ENCODE measurements at regions not wholly inside any gene's neighbourhood (a gene's known extent, or its start where the extent isn't known, plus 50 kb on each side); places are given as distances from the start of the nearest gene placed in this dataset.

GRCh38 chr1:29444782-29445729, 208.7 kb downstream of the PTPRU start:
- DNase-seq (ENCODE audit: low spot score): no peak

GRCh38 chr1:29444081-29444715, 207.9 kb downstream of the PTPRU start:
- DNase-seq (ENCODE audit: low spot score): no peak

GRCh38 chr1:29441916-29442668, 205.8 kb downstream of the PTPRU start:
- no peak for DNase-seq (ENCODE audit: low spot score)

- DNase-seq (ENCODE audit: low spot score): no peak
These were observed 203.3 kb downstream of the PTPRU start for GRCh38 chr1:29439615-29440014.

- no peak for DNase-seq (ENCODE audit: low spot score)
These were observed 202.7 kb downstream of the PTPRU start for GRCh38 chr1:29438991-29439390.

- no peak for DNase-seq (ENCODE audit: low spot score)
These were observed 201.6 kb downstream of the PTPRU start for GRCh38 chr1:29437946-29438345.

GRCh38 chr1:29436181-29436785, 200.0 kb downstream of the PTPRU start:
- DNase-seq (ENCODE audit: low spot score): no peak

GRCh38 chr1:29433830-29434229, 197.5 kb downstream of the PTPRU start:
- DNase-seq (ENCODE audit: low spot score): no peak

GRCh38 chr1:29431138-29431537, 194.8 kb downstream of the PTPRU start:
- no peak for DNase-seq (ENCODE audit: low spot score)

- DNase-seq (ENCODE audit: low spot score): no peak
These were observed 193.3 kb downstream of the PTPRU start for GRCh38 chr1:29429656-29430055.

- no peak for DNase-seq (ENCODE audit: low spot score)
These were observed 192.7 kb downstream of the PTPRU start for GRCh38 chr1:29428997-29429396.

- DNase-seq (ENCODE audit: low spot score): no peak
These were observed 191.9 kb downstream of the PTPRU start for GRCh38 chr1:29428280-29428615.

GRCh38 chr1:29427614-29428279, 191.4 kb downstream of the PTPRU start:
- no peak for DNase-seq (ENCODE audit: low spot score)

GRCh38 chr1:29426701-29427279, 190.5 kb downstream of the PTPRU start:
- DNase-seq (ENCODE audit: low spot score): peak; percentile 50

- DNase-seq (ENCODE audit: low spot score): peak; percentile 70
These were observed 189.3 kb downstream of the PTPRU start for GRCh38 chr1:29425631-29426030.

- DNase-seq (ENCODE audit: low spot score): no peak
These were observed 187.9 kb downstream of the PTPRU start for GRCh38 chr1:29424266-29424665.

- no peak for DNase-seq (ENCODE audit: low spot score)
These were observed 183.9 kb downstream of the PTPRU start for GRCh38 chr1:29420202-29420601.

GRCh38 chr1:29417971-29418370, 181.6 kb downstream of the PTPRU start:
- DNase-seq (ENCODE audit: low spot score): no peak

GRCh38 chr1:29417147-29417858, 181.0 kb downstream of the PTPRU start:
- peak; percentile 15 for DNase-seq (ENCODE audit: low spot score)

- DNase-seq (ENCODE audit: low spot score): no peak
These were observed 180.2 kb downstream of the PTPRU start for GRCh38 chr1:29416267-29417146.
